AG04450 (cell line): ENCODE measurements at regions not wholly inside any gene's neighbourhood (a gene's known extent, or its start where the extent isn't known, plus 50 kb on each side); places are given as distances from the start of the nearest gene placed in this dataset.
"Not testable (repeated sequence)": the region's sequence is repeated elsewhere in the genome, so short reads cannot be mapped to it uniquely, and the experiment has no call there.

Experiments
- CTCF ChIA-PET: fragments of 300-600, 350-600 bp; formaldehyde crosslinking; extraction: SDS; loops from one replicate; lab custom pipeline; 2022; ENCODE audit warnings: antibody characterized with exemption, inconsistent platforms; lab: Charles Lee
- POLR2A ChIA-PET: fragments of 350-600 bp; formaldehyde crosslinking; extraction: SDS; loops from one replicate; lab custom pipeline; 2021; ENCODE audit warnings: antibody characterized with exemption, inconsistent platforms; lab: Yijun Ruan, JAX
- DNase-seq: peaks from one replicate; pipeline ENCODE4 v3.0.0-alpha.2; 2011; ENCODE audit warnings: low read depth, low spot score
- H3K27ac ChIP-seq: one replicate; pipeline ENCODE4 v1.5.1; 2012; ENCODE audit warnings: low read depth, low read length, control low read depth
- H3K27me3 ChIP-seq: one replicate; pipeline ENCODE4 v1.6.0; 2012; ENCODE audit warnings: low read length; ENCODE audit not compliant: control insufficient read depth, insufficient read depth
- H3K4me3 ChIP-seq: 2 replicates; pipeline ENCODE4 v1.5.1; 2011; ENCODE audit warnings: mild to moderate bottlenecking, low read depth, low read length, control low read depth
- H3K9me3 ChIP-seq: 2 replicates; pipeline ENCODE4 v1.5.1; 2012; ENCODE audit warnings: low read length; ENCODE audit not compliant: control insufficient read depth, insufficient read depth

GRCh38 chr16:33583702-33584101 is 124.3 kb downstream of the TP53TG3F start:
- POLR2A ChIA-PET, CTCF ChIA-PET, H3K9me3 ChIP-seq, DNase-seq, H3K4me3 ChIP-seq, H3K27ac ChIP-seq, H3K27me3 ChIP-seq: not testable (repeated sequence)

GRCh38 chr16:33588589-33588988 is 129.2 kb downstream of the TP53TG3F start:
- POLR2A ChIA-PET, H3K9me3 ChIP-seq, H3K4me3 ChIP-seq, CTCF ChIA-PET, H3K27ac ChIP-seq, H3K27me3 ChIP-seq, DNase-seq: not testable (repeated sequence)

GRCh38 chr16:33593344-33593743 is 133.9 kb downstream of the TP53TG3F start:
- CTCF ChIA-PET, POLR2A ChIA-PET, H3K27me3 ChIP-seq: not testable (repeated sequence)

GRCh38 chr16:33595074-33595473 is 135.7 kb downstream of the TP53TG3F start:
- H3K9me3 ChIP-seq, H3K27ac ChIP-seq, CTCF ChIA-PET, POLR2A ChIA-PET, DNase-seq, H3K27me3 ChIP-seq, H3K4me3 ChIP-seq: not testable (repeated sequence)

More at GRCh38 chr16:33593344-33593743, 133.9 kb downstream of the TP53TG3F start:
- not testable (repeated sequence) for H3K27ac ChIP-seq, H3K9me3 ChIP-seq, DNase-seq, H3K4me3 ChIP-seq

GRCh38 chr16:33601029-33601428 is 141.6 kb downstream of the TP53TG3F start:
- POLR2A ChIA-PET, H3K9me3 ChIP-seq, DNase-seq, H3K27me3 ChIP-seq, CTCF ChIA-PET, H3K4me3 ChIP-seq, H3K27ac ChIP-seq: not testable (repeated sequence)

GRCh38 chr16:33623535-33624077 is 164.2 kb downstream of the TP53TG3F start:
- DNase-seq, H3K27me3 ChIP-seq, POLR2A ChIA-PET, H3K4me3 ChIP-seq, H3K27ac ChIP-seq, CTCF ChIA-PET, H3K9me3 ChIP-seq: not testable (repeated sequence)

GRCh38 chr16:33628895-33629294 is 169.5 kb downstream of the TP53TG3F start:
- H3K27me3 ChIP-seq, H3K4me3 ChIP-seq, H3K27ac ChIP-seq, H3K9me3 ChIP-seq, DNase-seq, POLR2A ChIA-PET, CTCF ChIA-PET: not testable (repeated sequence)

- H3K27ac ChIP-seq, POLR2A ChIA-PET, H3K9me3 ChIP-seq, H3K4me3 ChIP-seq, DNase-seq, H3K27me3 ChIP-seq, CTCF ChIA-PET: not testable (repeated sequence)
These were observed 172.3 kb downstream of the TP53TG3F start for GRCh38 chr16:33631713-33632112.

GRCh38 chr16:33634057-33634456 is 174.6 kb downstream of the TP53TG3F start:
- CTCF ChIA-PET, DNase-seq, H3K27me3 ChIP-seq, H3K4me3 ChIP-seq, H3K9me3 ChIP-seq, H3K27ac ChIP-seq, POLR2A ChIA-PET: not testable (repeated sequence)

GRCh38 chr16:33636760-33637159 is 177.3 kb downstream of the TP53TG3F start:
- CTCF ChIA-PET, H3K27ac ChIP-seq, DNase-seq, H3K9me3 ChIP-seq, H3K4me3 ChIP-seq, POLR2A ChIA-PET, H3K27me3 ChIP-seq: not testable (repeated sequence)

GRCh38 chr16:33643270-33643669 is 183.9 kb downstream of the TP53TG3F start:
- DNase-seq, H3K9me3 ChIP-seq, CTCF ChIA-PET, H3K27ac ChIP-seq, POLR2A ChIA-PET, H3K4me3 ChIP-seq, H3K27me3 ChIP-seq: not testable (repeated sequence)

- H3K4me3 ChIP-seq, DNase-seq, H3K9me3 ChIP-seq, H3K27ac ChIP-seq, H3K27me3 ChIP-seq, CTCF ChIA-PET, POLR2A ChIA-PET: not testable (repeated sequence)
These were observed 184.4 kb downstream of the TP53TG3F start for GRCh38 chr16:33643698-33644381.
